NOMO-1 treated with dmso at 0.1 percent for 144 hours (cell line): ENCODE measurements at regions not wholly inside any gene's neighbourhood (a gene's known extent, or its start where the extent isn't known, plus 50 kb on each side); places are given as distances from the start of the nearest gene placed in this dataset.
"Not testable (repeated sequence)": the region's sequence is repeated elsewhere in the genome, so short reads cannot be mapped to it uniquely, and the experiment has no call there.

ENCODE experiments used
- DNase-seq: peaks from one replicate; lab custom pipeline; 2025; ENCODE audit not compliant: unreplicated experiment; lab: John Stamatoyannopoulos, UW

- DNase-seq = no peak
These were observed 170.3 kb downstream of the VEGFC start for GRCh38 chr4:176622251-176622948.

- not testable (repeated sequence) for DNase-seq
These were observed 167.6 kb downstream of the VEGFC start for GRCh38 chr4:176624983-176625610.

- no peak for DNase-seq
These were observed 164.8 kb downstream of the VEGFC start for GRCh38 chr4:176627916-176628315.

- no peak for DNase-seq
These were observed 161.1 kb downstream of the VEGFC start for GRCh38 chr4:176631611-176632010.
